Tibial nerve (tissue), 4 donors: ENCODE measurements at regions not wholly inside any gene's neighbourhood (a gene's known extent, or its start where the extent isn't known, plus 50 kb on each side); places are given as distances from the start of the nearest gene placed in this dataset.

Experiments used
- CTCF ChIP-seq, 5 experiments: fragments of 200-600 bp in 3 of 5; fragments of 450-650 bp in 2 of 5; sonication (generic) in 3 of 5; IDR thresholded peaks; one replicate each; pipeline ENCODE4 v1.5.1; 2016 to 2019; ENCODE audit warnings: antibody characterized with exemption in 5 of 5, mild to moderate bottlenecking in 3 of 5, moderate library complexity in 2 of 5
- EP300 ChIP-seq, 2 donors: sonication (generic); formaldehyde crosslinking; IDR thresholded peaks; one replicate each; pipeline ENCODE4 v1.6.1; 2017; ENCODE audit warnings: antibody characterized with exemption in 2 of 2, mild to moderate bottlenecking in 1 of 2
- POLR2A ChIP-seq, 2 donors: fragments of 450-650 bp; IDR thresholded peaks; one replicate each; pipeline ENCODE4 v1.6.1; 2017; ENCODE audit warnings: antibody characterized with exemption in 2 of 2, mild to moderate bottlenecking in 2 of 2, moderate library complexity in 2 of 2

- no peak for TF ChIP-seq CTCF (IDR thresholded peaks at IDR 0.05)
- no peak for TF ChIP-seq POLR2A (IDR thresholded peaks at IDR 0.05)
- TF ChIP-seq EP300 (IDR thresholded peaks at IDR 0.05): no peak
Measured at GRCh38 chr2:78940998-78941397, 84.5 kb upstream of the REG3G start.
